MM.1S (cell line): ENCODE measurements at regions not wholly inside any gene's neighbourhood (a gene's known extent, or its start where the extent isn't known, plus 50 kb on each side); places are given as distances from the start of the nearest gene placed in this dataset.

Source experiments
- DNase-seq: peaks from one replicate; pipeline ENCODE4 v3.0.0-alpha.2; 2015
- H2AFZ ChIP-seq: fragments of 300-600 bp; sonication (generic); 2 replicates; pipeline ENCODE4 v1.6.0; 2016; ENCODE audit warnings: antibody characterized with exemption, low read length
- H3F3A ChIP-seq: fragments of 300-600 bp; sonication (generic); 2 replicates; pipeline ENCODE4 v1.6.1; 2016; ENCODE audit warnings: mild to moderate bottlenecking, antibody characterized with exemption, low read length, moderate library complexity, mixed read lengths; ENCODE audit not compliant: insufficient read depth
- H3K27ac ChIP-seq: fragments of 300-600 bp; sonication (generic); 2 replicates; pipeline ENCODE4 v1.5.1; 2016; ENCODE audit warnings: mild to moderate bottlenecking, low read length
- H3K27me3 ChIP-seq: fragments of 300-600 bp; sonication (generic); replicated peaks from 2 replicates; pipeline ENCODE4 v1.6.0; 2016; ENCODE audit warnings: low read length; ENCODE audit not compliant: insufficient read depth
- H3K36me3 ChIP-seq: fragments of 300-600 bp; sonication (generic); replicated peaks from 2 replicates; pipeline ENCODE4 v1.6.1; 2016; ENCODE audit warnings: mild to moderate bottlenecking, low read length, mixed read lengths; ENCODE audit not compliant: insufficient read depth
- H3K4me1 ChIP-seq: fragments of 300-600 bp; sonication (generic); 2 replicates; pipeline ENCODE4 v1.6.1; 2016; ENCODE audit warnings: low read length, mixed read lengths
- H3K4me2 ChIP-seq: fragments of 300-600 bp; sonication (generic); 2 replicates; pipeline ENCODE4 v1.6.0; 2016; ENCODE audit warnings: low read depth, low read length
- H3K4me3 ChIP-seq: fragments of 300-600 bp; sonication (generic); 2 replicates; pipeline ENCODE4 v1.5.1; 2016; ENCODE audit warnings: low read length, mixed read lengths
- H3K79me2 ChIP-seq: fragments of 300-600 bp; sonication (generic); 2 replicates; pipeline ENCODE4 v1.6.1; 2016; ENCODE audit warnings: mixed run types, low read length, mixed read lengths
- H3K9ac ChIP-seq: fragments of 300-600 bp; sonication (generic); 2 replicates; pipeline ENCODE4 v1.6.1; 2016; ENCODE audit warnings: low read length, mixed read lengths
- H3K9me2 ChIP-seq: fragments of 300-600 bp; sonication (generic); replicated peaks from 2 replicates; pipeline ENCODE4 v1.6.1; 2016; ENCODE audit warnings: mild to moderate bottlenecking, low read length, mixed read lengths; ENCODE audit not compliant: insufficient read depth
- H3K9me3 ChIP-seq: fragments of 300-600 bp; sonication (generic); replicated peaks from 2 replicates; pipeline ENCODE4 v1.6.1; 2016; ENCODE audit warnings: mild to moderate bottlenecking, low read length, mixed read lengths; ENCODE audit not compliant: insufficient read depth
- H4K20me1 ChIP-seq: fragments of 300-600 bp; sonication (generic); 2 replicates; pipeline ENCODE4 v1.6.1; 2016; ENCODE audit warnings: mild to moderate bottlenecking, low read length, moderate library complexity, mixed read lengths; ENCODE audit not compliant: insufficient read depth
- EZH2 ChIP-seq: fragments of 300-600 bp; sonication (generic); optimal IDR thresholded peaks from 2 replicates; pipeline ENCODE3; 2017; ENCODE audit warnings: low read depth, mild to moderate bottlenecking, antibody characterized with exemption, low read length, mixed read lengths
- EZH2phosphoT487 ChIP-seq: fragments of 300-600 bp; sonication (generic); IDR thresholded peaks from 2 replicates; pipeline ENCODE4 v1.6.1; 2018; ENCODE audit warnings: antibody characterized with exemption, low read length
- TF ChIP-seq, protein P1 (sequence below): fragments of 300-600 bp; sonication (generic); IDR thresholded peaks from 2 replicates; pipeline ENCODE4 v1.5.1; 2016; ENCODE audit warnings: antibody characterized with exemption, low read length, mixed read lengths

DNA sequence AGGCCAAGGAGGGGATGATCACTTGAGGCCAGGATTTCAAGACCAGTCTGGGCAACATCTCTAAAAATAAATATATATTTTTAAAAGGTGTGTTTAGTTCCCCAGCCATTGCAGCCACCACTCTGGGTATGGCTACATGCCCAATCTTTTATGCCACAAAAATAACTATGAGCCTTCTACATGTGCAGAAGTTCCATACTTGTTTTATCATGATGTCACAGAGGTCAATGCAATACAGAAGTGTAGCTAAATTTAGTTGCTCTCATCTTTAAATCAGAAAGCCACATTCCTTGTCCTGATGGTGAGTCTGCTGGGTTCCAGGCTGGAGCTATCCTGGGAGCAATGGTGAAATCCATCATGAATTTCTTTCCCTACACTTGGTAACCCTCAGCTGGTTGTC is 436.3 kb downstream of the DYNC2H1 start:
- no peak overlapping the region for H3K9ac ChIP-seq
- no peak overlapping the region for H3K27ac ChIP-seq
- H2AFZ ChIP-seq = no peak overlapping the region
- H3K36me3 ChIP-seq = no peaks in the 10 kb centered on the region
- no peak overlapping the region for H3K4me2 ChIP-seq
- H3K4me3 ChIP-seq = no peak overlapping the region
- no peaks in the 10 kb centered on the region for H3K79me2 ChIP-seq
- TF ChIP-seq, protein P1, sequence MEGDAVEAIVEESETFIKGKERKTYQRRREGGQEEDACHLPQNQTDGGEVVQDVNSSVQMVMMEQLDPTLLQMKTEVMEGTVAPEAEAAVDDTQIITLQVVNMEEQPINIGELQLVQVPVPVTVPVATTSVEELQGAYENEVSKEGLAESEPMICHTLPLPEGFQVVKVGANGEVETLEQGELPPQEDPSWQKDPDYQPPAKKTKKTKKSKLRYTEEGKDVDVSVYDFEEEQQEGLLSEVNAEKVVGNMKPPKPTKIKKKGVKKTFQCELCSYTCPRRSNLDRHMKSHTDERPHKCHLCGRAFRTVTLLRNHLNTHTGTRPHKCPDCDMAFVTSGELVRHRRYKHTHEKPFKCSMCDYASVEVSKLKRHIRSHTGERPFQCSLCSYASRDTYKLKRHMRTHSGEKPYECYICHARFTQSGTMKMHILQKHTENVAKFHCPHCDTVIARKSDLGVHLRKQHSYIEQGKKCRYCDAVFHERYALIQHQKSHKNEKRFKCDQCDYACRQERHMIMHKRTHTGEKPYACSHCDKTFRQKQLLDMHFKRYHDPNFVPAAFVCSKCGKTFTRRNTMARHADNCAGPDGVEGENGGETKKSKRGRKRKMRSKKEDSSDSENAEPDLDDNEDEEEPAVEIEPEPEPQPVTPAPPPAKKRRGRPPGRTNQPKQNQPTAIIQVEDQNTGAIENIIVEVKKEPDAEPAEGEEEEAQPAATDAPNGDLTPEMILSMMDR = no peak
- TF ChIP-seq EZH2 = no peak
- TF ChIP-seq EZH2phosphoT487 = no peak
- H3F3A ChIP-seq = no peaks in the 10 kb centered on the region
- no peaks in the 10 kb centered on the region for H3K9me3 ChIP-seq
- H3K27me3 ChIP-seq = no peaks in the 10 kb centered on the region
- H3K9me2 ChIP-seq = no peaks in the 10 kb centered on the region
- no peak for DNase-seq
- no peaks in the 10 kb centered on the region for H3K4me1 ChIP-seq
- H4K20me1 ChIP-seq = no peaks in the 10 kb centered on the region

DNA sequence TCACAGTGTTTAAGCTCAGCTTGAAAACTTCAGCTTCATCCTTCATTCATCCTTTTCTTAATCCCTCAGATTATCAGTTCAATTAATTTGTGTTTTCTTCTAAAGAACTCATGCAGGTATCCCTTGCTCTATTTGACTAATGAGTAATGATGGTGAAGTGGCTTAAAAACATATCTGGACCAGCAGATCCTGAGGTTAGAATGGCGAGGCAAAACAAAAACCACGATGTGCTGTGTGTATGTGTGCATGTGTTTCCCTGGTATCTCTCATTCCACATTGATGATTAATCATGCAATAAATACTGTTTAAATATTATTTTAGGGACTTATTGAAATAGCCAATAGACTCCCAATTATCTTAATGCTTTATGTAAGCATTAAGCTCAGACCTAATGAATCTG is 437.0 kb downstream of the DYNC2H1 start:
- TF ChIP-seq EZH2 = no peak
- no peak for TF ChIP-seq EZH2phosphoT487
- TF ChIP-seq, protein P1 = no peak
- no peaks in the 10 kb centered on the region for H3F3A ChIP-seq
- no peaks in the 10 kb centered on the region for H3K9me3 ChIP-seq
- no peak for DNase-seq
- no peak overlapping the region for H3K9ac ChIP-seq
- H3K27me3 ChIP-seq = no peaks in the 10 kb centered on the region
- H3K36me3 ChIP-seq = no peaks in the 10 kb centered on the region
- no peak overlapping the region for H3K27ac ChIP-seq
- no peaks in the 10 kb centered on the region for H4K20me1 ChIP-seq
- no peak overlapping the region for H3K4me3 ChIP-seq
- H3K4me2 ChIP-seq = no peak overlapping the region
- no peaks in the 10 kb centered on the region for H3K4me1 ChIP-seq
- H3K9me2 ChIP-seq = no peaks in the 10 kb centered on the region
- no peaks in the 10 kb centered on the region for H3K79me2 ChIP-seq
- no peak overlapping the region for H2AFZ ChIP-seq

DNA sequence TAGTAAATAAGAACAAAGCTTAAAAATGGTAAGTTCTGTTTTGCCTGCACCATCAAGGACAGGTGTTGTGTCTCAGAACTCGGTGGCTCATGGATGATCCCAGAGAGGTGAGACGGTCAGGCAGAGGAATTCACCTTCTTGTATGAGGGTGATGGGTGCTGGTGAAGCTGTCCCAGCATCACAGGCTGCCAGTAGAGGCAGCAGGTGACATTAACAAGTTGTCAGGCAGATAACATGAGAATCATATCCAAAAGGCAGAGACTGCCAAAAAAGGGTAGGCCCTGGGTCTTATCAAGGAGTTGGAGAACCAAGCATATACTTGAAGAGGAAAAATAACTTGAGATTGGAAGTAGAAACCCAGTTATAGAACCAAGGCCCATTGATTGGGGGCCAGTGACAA is 437.8 kb downstream of the DYNC2H1 start:
- no peak overlapping the region for H3K27ac ChIP-seq
- no peak overlapping the region for H3K4me3 ChIP-seq
- DNase-seq = no peak
- no peaks in the 10 kb centered on the region for H3K9me3 ChIP-seq
- TF ChIP-seq, protein P1 = no peak
- TF ChIP-seq EZH2phosphoT487 = no peak
- no peak for TF ChIP-seq EZH2
- no peaks in the 10 kb centered on the region for H3F3A ChIP-seq
- no peaks in the 10 kb centered on the region for H3K9me2 ChIP-seq
- no peaks in the 10 kb centered on the region for H3K36me3 ChIP-seq
- no peaks in the 10 kb centered on the region for H4K20me1 ChIP-seq
- H3K4me2 ChIP-seq = no peak overlapping the region
- no peak overlapping the region for H2AFZ ChIP-seq
- H3K27me3 ChIP-seq = no peaks in the 10 kb centered on the region
- H3K79me2 ChIP-seq = no peaks in the 10 kb centered on the region
- H3K4me1 ChIP-seq = no peaks in the 10 kb centered on the region
- H3K9ac ChIP-seq = no peak overlapping the region
